NCI-H2107 treated with DMSO at 0.1 percent for 48 hours (cell line): ENCODE measurements at regions not wholly inside any gene's neighbourhood (a gene's known extent, or its start where the extent isn't known, plus 50 kb on each side); places are given as distances from the start of the nearest gene placed in this dataset.
"Not testable (repeated sequence)": the region's sequence is repeated elsewhere in the genome, so short reads cannot be mapped to it uniquely, and the experiment has no call there.

ENCODE experiments used
- DNase-seq: peaks from one replicate; lab custom pipeline; 2025; ENCODE audit not compliant: unreplicated experiment; lab: John Stamatoyannopoulos, UW

DNA sequence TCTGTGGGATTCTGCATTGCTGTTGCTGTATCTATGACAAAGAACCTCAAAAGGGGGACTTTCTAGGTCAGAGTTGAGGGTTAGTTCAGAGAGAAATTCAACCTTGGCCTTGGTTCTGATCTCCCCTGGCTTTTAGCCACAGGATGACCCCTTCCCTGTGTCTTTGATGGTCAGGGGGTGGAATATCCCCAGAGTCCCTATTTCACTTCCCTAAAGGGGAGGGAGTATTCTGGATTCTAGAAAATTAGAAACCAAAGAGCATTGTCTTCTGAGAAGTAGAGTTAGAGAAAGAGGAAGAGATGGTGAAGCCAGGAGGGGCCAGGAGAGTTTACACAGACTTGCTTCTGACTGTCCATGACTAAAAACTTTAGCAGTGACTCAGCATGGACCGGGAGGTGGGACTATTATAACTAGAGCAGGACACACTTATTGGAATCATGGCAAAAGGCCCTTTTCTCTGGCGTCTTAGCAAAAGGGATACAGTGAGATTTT is 56.2 kb upstream of the LPAR1 start:
- no peak for DNase-seq

DNA sequence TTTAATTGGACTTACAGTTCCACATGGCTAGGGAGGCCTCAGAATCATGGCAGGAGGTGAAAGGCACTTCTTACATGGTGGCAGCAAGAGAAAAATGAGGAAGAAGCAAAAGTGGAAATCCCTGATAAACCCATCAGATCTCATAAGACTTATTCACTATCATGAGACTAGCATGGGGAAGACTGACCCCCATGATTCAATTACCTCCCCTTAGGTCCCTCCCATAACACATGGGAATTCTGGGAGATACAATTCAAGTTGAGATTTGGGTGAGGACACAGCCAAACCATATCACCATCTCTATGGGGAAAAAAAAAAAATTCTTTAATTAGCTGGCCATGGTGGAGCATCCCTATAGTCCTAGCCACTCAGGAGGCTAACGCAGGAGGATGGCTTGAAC is 53.9 kb upstream of the LPAR1 start:
- DNase-seq = not testable (repeated sequence)
